ENCODE measurements at regions not wholly inside any gene's neighbourhood (a gene's known extent, or its start where the extent isn't known, plus 50 kb on each side); places are given as distances from the start of the nearest gene placed in this dataset.
"Not testable (repeated sequence)": the region's sequence is repeated elsewhere in the genome, so short reads cannot be mapped to it uniquely, and the experiment has no call there.

DNA sequence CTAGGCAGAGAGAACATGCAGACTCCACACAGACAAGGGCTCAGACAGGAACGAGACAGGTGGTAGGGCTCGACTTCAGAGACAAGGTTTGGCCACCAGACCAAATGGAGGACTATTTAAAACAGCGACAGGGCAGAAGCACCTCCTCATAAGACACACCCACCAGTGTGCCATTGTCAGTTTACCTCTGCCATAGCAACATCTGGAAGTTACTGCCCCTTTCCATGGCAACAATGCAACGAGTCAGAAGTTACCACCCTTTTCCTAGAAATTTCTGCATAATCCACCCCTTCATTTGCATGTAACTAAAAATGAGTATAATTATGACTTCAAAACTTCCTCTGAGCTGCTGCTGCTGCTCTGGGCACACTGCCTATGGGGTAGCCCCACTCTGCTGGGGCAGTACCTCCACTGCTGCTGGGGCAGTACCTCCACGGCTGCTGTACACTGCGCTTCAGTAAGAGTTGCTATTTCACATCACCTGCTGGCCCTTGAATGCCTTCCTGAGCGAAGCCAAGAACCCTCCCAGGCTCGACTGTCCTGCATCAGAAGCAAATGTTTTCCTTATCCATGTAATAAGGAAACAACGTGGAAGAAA is 2222.3 kb upstream of the AGA start:
- no peaks in the 10 kb centered on the region for H3K9me3 ChIP-seq (ENCODE audit: low read depth, low read length)
- no peak overlapping the region for H3K4me3 ChIP-seq
- H3K27ac ChIP-seq, result no peak overlapping the region
- H3K36me3 ChIP-seq (ENCODE audit: insufficient read depth, low read length), result no peaks in the 10 kb centered on the region
- DNase-seq (ENCODE audit: low read depth, low spot score), result no peak
- H3K9ac ChIP-seq (ENCODE audit: insufficient read length), result no peak overlapping the region
- TF ChIP-seq FOXP2 (optimal IDR thresholded peaks at IDR 0.05; ENCODE audit: control extremely low read depth, extremely low read length, insufficient read depth) (no peak), POLR2AphosphoS5 (IDR thresholded peaks at IDR 0.05; ENCODE audit: borderline replicate concordance, low read depth, low read length) (no peak), EZH2 (IDR thresholded peaks at IDR 0.05) (no peak)

DNA sequence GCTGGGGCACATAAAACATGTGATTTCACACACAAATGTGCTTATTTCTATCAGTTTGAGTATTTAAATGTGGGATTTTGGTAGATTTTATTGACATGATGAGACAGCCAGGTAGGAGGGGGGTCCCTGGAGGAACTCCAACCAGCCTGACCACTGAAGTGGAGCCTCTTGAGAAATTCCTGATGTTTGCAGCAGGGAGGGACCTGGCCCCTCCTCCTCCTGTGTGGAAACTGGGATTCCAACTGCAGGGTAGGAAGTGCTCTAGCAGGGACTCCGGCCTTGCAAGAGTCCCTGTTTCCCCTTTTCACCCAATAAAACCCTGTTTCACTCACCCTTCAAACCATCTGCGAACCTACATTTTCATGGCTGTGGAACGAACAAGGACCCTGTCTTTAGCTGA is 2224.0 kb upstream of the AGA start:
- H3K9ac ChIP-seq (ENCODE audit: insufficient read length), result no peak overlapping the region
- H3K4me3 ChIP-seq, result no peak overlapping the region
- no peaks in the 10 kb centered on the region for H3K9me3 ChIP-seq (ENCODE audit: low read depth, low read length)
- no peak overlapping the region for H3K27ac ChIP-seq
- no peak for TF ChIP-seq POLR2AphosphoS5 (IDR thresholded peaks at IDR 0.05; ENCODE audit: borderline replicate concordance, low read depth, low read length)
- TF ChIP-seq EZH2 (IDR thresholded peaks at IDR 0.05), result no peak
- no peak for DNase-seq (ENCODE audit: low read depth, low spot score)
- no peaks in the 10 kb centered on the region for H3K36me3 ChIP-seq (ENCODE audit: insufficient read depth, low read length)

- Histone ChIP-seq H3K27ac (no peak overlapping the region), H3K36me3 (ENCODE audit: insufficient read depth, low read length) (no peaks in the 10 kb centered on the region), H3K9me3 (ENCODE audit: low read depth, low read length) (no peaks in the 10 kb centered on the region)
Observed at GRCh38 chr4:179671609-179672008, 2229.4 kb upstream of the AGA start.

DNA sequence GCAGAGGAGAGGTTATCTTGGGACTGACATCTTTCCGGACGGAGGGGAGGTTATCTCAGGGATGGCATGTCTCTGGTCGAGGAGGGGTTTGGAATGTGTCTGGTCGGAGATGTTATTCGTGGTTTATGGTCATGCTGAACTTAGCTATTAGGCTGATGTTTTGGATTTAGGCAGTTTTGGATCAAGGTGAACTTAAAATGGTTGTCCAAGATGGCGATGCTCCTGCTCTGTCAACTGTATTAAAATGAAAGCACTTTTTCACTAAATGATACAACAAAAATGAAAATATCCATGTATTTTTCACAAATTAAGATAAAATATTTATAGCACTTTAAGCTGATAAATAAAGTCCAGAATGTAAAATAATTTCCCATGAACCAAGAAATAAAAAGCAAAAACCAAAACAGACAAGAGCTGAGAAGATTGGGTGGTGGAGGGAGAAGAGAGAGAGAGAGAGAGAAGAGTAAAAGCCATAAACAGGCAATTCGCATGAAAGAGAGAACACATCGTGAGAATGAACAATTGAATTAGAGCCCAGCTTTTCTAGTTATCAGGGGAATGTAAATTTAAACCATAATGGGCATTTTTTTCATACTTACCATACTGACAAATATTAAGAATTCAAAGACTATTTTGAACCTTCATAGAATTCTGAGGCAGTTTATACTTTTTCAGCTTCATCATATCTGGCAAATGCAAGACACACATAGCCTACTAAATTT is 2236.0 kb upstream of the AGA start:
- Histone ChIP-seq H3K9me3 (ENCODE audit: low read depth, low read length) (no peaks in the 10 kb centered on the region), H3K9ac (ENCODE audit: insufficient read length) (no peak overlapping the region), H3K27ac (no peak overlapping the region), H3K36me3 (ENCODE audit: insufficient read depth, low read length) (no peaks in the 10 kb centered on the region), H3K4me3 (no peak overlapping the region)
- no peak for DNase-seq (ENCODE audit: low read depth, low spot score)
- TF ChIP-seq FOXP2 (optimal IDR thresholded peaks at IDR 0.05; ENCODE audit: control extremely low read depth, extremely low read length, insufficient read depth) (no peak), EZH2 (IDR thresholded peaks at IDR 0.05) (no peak), POLR2AphosphoS5 (IDR thresholded peaks at IDR 0.05; ENCODE audit: borderline replicate concordance, low read depth, low read length) (no peak)

More at GRCh38 chr4:179671609-179672008, 2229.4 kb upstream of the AGA start:
- Histone ChIP-seq H3K4me3 (no peak overlapping the region), H3K9ac (ENCODE audit: insufficient read length) (no peak overlapping the region)
- TF ChIP-seq FOXP2 (optimal IDR thresholded peaks at IDR 0.05; ENCODE audit: control extremely low read depth, extremely low read length, insufficient read depth), result no peak
- no peak for TF ChIP-seq EZH2 (IDR thresholded peaks at IDR 0.05)
- no peak for TF ChIP-seq POLR2AphosphoS5 (IDR thresholded peaks at IDR 0.05; ENCODE audit: borderline replicate concordance, low read depth, low read length)
- DNase-seq (ENCODE audit: low read depth, low spot score), result no peak

GRCh38 chr4:179683661-179684060 is 2241.4 kb upstream of the AGA start:
- not testable (repeated sequence) for DNase-seq (ENCODE audit: low read depth, low spot score); H3K9me3 ChIP-seq (ENCODE audit: low read depth, low read length); H3K27ac ChIP-seq; H3K36me3 ChIP-seq (ENCODE audit: insufficient read depth, low read length); H3K4me3 ChIP-seq; H3K9ac ChIP-seq (ENCODE audit: insufficient read length)

DNA sequence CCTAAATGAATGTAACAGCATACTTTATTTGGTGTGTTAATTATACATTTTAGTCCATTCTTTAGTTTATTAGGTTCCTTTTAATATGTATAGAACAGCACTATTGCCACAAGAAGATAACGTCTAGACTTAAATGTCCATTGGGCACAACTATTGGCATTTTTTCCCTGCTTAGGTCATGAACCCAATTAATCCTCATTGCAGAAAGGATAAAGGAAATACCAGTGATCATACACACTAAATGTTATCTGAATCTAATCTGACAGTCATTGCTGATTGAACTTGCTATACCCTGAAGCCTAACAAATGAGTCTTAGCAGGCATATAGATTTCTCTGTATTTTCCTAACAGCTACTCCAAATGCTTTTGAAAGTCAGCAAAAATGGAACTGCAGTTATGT is 2250.0 kb upstream of the AGA start:
- H3K27ac ChIP-seq, result no peak overlapping the region
- no peak for DNase-seq (ENCODE audit: low read depth, low spot score)
- H3K9me3 ChIP-seq (ENCODE audit: low read depth, low read length), result no peaks in the 10 kb centered on the region
- no peak overlapping the region for H3K4me3 ChIP-seq
- no peak overlapping the region for H3K9ac ChIP-seq (ENCODE audit: insufficient read length)
- TF ChIP-seq EZH2 (IDR thresholded peaks at IDR 0.05) (no peak), POLR2AphosphoS5 (IDR thresholded peaks at IDR 0.05; ENCODE audit: borderline replicate concordance, low read depth, low read length) (no peak), FOXP2 (optimal IDR thresholded peaks at IDR 0.05; ENCODE audit: control extremely low read depth, extremely low read length, insufficient read depth) (no peak)
- no peaks in the 10 kb centered on the region for H3K36me3 ChIP-seq (ENCODE audit: insufficient read depth, low read length)

DNA sequence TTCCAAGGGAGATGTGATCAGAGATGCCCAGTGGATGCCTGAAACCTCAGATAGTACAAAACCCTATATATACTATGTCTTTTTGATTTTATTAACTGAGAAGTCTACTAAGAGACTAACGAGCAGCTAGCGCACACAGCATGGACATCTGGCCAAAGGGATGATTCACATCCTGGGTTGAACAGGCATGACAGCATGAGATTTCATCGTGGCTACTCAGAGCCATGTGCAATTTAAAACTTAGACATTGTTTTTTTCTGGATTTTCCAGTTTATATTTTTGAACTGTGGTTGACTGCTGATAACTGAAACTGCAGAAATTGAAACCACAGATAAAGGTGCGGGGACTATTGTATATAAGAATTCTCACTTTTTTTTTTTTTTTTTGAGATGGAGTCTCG is 2252.9 kb upstream of the AGA start:
- Histone ChIP-seq H3K4me3 (no peak overlapping the region), H3K27ac (no peak overlapping the region), H3K9me3 (ENCODE audit: low read depth, low read length) (no peaks in the 10 kb centered on the region), H3K36me3 (ENCODE audit: insufficient read depth, low read length) (no peaks in the 10 kb centered on the region), H3K9ac (ENCODE audit: insufficient read length) (no peak overlapping the region)
- no peak for TF ChIP-seq EZH2 (IDR thresholded peaks at IDR 0.05)
- DNase-seq (ENCODE audit: low read depth, low spot score), result no peak

GRCh38 chr4:179698321-179698720 is 2256.1 kb upstream of the AGA start:
- Histone ChIP-seq H3K9ac (ENCODE audit: insufficient read length) (no peak overlapping the region), H3K9me3 (ENCODE audit: low read depth, low read length) (no peaks in the 10 kb centered on the region), H3K4me3 (no peak overlapping the region), H3K27ac (no peak overlapping the region), H3K36me3 (ENCODE audit: insufficient read depth, low read length) (no peaks in the 10 kb centered on the region)
- DNase-seq (ENCODE audit: low read depth, low spot score), result no peak
- TF ChIP-seq EZH2 (IDR thresholded peaks at IDR 0.05) (no peak), FOXP2 (optimal IDR thresholded peaks at IDR 0.05; ENCODE audit: control extremely low read depth, extremely low read length, insufficient read depth) (no peak), POLR2AphosphoS5 (IDR thresholded peaks at IDR 0.05; ENCODE audit: borderline replicate concordance, low read depth, low read length) (no peak)

DNA sequence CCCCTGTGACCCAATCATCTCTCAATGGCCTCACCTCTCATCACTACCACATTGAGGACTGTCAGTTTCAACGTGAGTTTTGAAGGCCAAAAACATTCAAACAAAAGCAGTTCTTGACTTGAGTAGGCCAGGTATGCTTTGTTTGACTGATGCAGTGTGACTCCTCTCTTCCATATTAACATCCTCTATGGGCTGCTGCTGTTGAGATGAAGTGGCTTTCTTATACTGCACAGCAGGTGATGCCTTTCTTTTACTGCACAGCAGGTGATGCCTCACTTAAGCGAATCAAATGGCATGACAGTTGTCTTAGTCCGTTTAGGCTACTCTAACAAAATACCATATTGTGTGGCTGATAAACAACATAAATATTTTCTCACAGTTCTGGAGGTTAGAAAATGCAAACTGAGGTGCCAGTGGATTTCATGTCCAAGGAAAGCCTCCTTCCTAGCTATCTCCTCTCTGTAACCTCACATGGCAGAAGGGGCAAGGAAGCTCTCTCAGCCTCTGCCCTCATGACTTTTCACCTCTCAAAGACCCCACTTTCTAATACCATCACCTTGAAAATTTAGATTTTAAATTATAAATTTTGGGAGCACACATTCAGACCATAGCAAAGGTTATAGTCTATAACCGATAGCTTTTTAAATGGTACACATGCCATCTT is 2267.9 kb upstream of the AGA start:
- no peak for DNase-seq (ENCODE audit: low read depth, low spot score)
- no peaks in the 10 kb centered on the region for H3K36me3 ChIP-seq (ENCODE audit: insufficient read depth, low read length)

More for the DNA sequence above, 2267.9 kb upstream of the AGA start:
- no peaks in the 10 kb centered on the region for H3K9me3 ChIP-seq (ENCODE audit: low read depth, low read length)
- no peak overlapping the region for H3K27ac ChIP-seq
- TF ChIP-seq POLR2AphosphoS5 (IDR thresholded peaks at IDR 0.05; ENCODE audit: borderline replicate concordance, low read depth, low read length) (no peak), FOXP2 (optimal IDR thresholded peaks at IDR 0.05; ENCODE audit: control extremely low read depth, extremely low read length, insufficient read depth) (no peak)
- H3K9ac ChIP-seq (ENCODE audit: insufficient read length), result no peak overlapping the region
- H3K4me3 ChIP-seq, result no peak overlapping the region
